Stimulated activated CD4-positive, alpha-beta T cell treated with anti-CD3 and anti-CD28 coated beads, TNF-alpha, amount 100 ng/mL, for 48 hours (primary cell): ENCODE measurements at regions not wholly inside any gene's neighbourhood (a gene's known extent, or its start where the extent isn't known, plus 50 kb on each side); places are given as distances from the start of the nearest gene placed in this dataset.

Experiments used
- DNase-seq, 3 donors: peaks; one replicate each; pipeline ENCODE4 v3.0.0-alpha.2; 2020; ENCODE audit warnings: low read depth in 3 of 3

- DNase-seq, result no peak
Measured at GRCh38 chr1:58003059-58003458, 543.5 kb downstream of the OMA1 start.

GRCh38 chr1:58000821-58001220 is 545.7 kb downstream of the OMA1 start:
- no peak for DNase-seq

DNA sequence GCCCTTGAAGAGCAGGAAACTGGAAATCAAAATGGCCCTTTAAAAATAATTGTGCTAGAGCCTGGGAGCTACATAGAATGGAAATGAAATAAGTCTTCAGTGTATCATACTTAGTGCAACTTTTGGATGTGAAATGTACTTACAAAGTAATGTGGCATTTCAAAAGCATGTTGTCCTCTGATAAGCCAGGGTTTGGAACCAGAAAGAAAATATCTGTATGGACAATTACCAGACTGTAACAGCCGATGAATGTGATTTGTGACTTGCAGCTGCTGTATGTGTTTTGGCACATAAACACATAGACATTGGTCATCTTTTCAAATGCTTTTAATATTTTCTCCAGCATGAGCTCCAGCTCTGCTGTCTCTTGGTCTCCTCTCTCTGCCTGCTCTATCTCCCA is 546.4 kb downstream of the OMA1 start:
- DNase-seq, result no peak

DNA sequence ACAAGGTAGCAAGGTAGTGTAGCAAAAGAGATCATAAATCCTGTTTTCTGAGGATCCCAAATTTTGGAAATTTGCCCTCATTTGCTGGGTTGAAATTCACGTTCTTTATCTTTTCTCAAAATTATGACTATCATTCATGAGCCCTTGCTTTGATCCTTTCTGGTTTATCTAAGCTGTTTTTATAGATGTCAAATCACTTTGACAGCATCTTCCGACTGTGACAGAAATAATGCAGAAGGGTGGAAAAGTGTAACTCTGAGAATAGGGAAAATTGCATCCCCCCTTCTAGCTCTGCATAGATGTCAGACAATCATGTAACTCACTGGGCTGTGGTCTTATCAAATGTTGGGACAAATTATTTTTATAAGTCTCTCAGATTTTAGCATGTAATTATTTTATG is 550.1 kb downstream of the OMA1 start:
- DNase-seq, result no peak

DNA sequence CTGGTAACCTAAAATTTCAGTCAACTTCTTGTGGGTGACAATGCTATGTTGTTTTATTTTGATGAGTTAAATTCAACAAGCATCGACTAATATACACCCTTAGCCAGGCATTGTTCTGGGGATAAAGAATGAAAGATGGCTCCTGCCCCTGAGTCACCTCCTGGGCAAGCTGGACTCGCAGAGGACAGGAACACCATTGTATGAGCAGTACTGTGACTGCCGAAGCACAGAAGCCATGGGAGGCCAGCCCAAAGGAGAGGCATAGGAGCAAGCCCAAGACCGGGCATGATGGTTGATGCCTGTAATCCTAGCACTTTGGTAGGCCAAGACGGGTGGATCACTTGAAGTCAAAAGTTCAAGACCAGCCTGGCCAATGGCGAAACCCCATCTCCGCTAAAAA is 555.2 kb downstream of the OMA1 start:
- no peak for DNase-seq

DNA sequence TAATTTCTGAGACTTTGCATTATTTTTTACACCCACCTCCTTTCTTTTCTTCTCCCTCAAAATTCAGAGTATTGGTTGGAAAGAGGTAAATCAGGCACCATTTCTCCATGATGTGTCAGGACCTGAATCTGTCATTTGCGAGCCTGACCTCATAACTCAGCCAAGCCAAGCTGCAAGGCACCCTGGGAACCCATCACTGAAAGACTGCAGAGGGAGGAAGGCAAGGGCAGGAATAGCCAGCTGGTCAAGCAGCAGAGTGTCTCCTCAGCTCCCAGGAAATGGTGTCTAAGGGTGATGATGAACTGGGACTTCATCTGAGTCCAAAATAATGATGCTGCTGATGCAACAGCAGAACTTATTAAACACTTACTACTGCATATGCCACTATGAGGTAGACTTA is 556.6 kb downstream of the OMA1 start:
- DNase-seq, result no peak

DNA sequence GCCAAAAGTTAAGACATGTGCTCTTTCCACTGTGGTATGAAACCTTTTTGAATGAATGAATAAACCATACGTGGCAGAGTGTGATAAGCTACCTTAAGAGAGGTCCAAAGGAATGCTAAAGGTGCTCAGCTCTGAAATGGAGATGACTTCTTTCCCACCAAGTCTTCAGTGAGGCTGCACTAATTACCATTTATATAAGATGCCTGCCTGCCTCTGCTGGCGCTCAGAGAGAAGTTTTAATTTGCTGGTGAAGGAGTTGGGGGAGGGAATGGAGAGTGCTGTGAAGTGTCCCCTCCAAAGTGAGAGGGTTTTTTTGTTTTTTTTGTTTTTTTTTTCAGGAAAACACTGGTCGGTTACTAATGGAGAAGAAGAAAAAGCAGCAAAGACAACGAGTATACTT is 559.0 kb downstream of the OMA1 start:
- DNase-seq, result no peak

DNA sequence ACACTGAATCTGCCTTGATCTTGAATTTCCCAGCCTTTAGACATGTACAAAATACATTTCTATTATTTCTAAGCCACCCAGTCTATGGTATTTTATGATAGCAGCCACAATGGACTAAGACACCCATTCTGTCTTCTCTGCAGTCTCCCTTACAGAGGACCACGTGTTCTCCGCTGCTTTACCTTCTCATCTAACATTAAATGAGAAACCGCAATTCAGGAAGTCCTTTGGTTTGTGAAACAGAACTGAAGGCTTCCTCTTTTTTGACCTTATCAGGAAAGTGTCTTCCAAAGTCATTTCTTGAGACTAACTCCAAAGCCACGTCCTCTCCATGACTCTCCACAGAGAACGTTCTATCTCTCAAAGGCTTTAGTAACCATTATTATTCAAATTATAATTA is 560.1 kb downstream of the OMA1 start:
- no peak for DNase-seq

- DNase-seq, result no peak
Measured at GRCh38 chr1:57984277-57984676, 560.4 kb upstream of the DAB1 start.

DNA sequence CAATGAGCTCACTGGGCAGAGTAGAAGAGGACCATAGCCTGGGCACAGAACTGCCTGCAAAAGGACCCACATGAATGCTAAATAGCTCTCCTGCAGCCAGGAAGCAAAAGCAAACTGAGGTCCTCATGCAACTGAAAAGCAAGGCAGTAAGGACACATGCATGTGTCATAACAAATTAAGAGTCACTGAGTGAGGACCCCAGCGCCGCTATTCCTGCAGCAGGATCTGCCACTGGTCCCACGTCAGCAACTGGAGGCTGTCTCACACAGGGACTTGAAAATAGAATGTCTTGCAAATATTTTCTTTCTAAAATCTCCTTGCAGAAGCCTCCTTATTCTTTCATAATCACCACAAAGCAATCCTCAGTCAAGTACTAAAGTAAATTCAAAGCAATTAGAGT is 559.6 kb upstream of the DAB1 start:
- DNase-seq, result no peak

- DNase-seq, result no peak
Measured at GRCh38 chr1:57982852-57983251, 559.0 kb upstream of the DAB1 start.

- DNase-seq, result no peak
Measured at GRCh38 chr1:57976216-57976615, 552.4 kb upstream of the DAB1 start.

DNA sequence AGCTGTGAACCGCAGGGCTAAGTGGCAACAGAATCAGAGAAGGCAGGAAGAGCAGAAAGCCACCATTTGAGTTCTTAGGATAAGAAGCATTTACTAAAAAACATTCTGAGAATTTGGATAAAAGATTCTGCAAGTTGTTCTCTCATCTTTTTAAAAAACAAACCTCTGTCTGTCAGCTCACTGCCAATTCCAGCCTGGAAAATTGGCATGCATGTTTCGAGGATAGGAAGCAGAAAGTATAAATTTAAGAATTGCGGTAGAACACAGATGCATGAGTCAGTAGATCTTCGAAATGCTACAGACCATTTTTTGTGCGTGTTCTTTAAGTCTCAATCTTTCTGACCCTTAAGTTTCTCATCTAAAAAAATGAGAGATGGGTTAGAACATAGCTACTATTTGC is 544.5 kb upstream of the DAB1 start:
- no peak for DNase-seq

- DNase-seq, result no peak
Measured at GRCh38 chr1:57966751-57967406, 543.0 kb upstream of the DAB1 start.

DNA sequence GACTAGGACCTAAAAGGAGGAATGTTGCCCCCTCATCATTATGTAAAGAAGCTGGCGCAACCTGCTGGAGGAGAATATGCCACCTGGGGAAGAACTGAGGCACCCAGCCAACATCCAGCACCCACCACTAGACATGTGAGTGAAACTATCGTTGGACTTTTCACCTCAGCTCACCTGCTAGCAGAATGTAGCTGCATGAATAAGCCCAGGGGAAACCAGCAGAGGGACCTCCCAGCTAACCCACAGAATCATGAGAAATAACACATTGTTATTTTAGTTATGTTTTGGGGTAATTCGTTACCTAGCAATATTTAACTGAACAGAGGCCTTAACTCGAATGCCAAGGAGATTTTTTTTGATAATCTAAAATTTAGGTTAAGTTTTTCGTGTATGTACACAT is 542.5 kb upstream of the DAB1 start:
- DNase-seq, result no peak

GRCh38 chr1:57963581-57963980 is 539.7 kb upstream of the DAB1 start:
- no peak for DNase-seq

DNA sequence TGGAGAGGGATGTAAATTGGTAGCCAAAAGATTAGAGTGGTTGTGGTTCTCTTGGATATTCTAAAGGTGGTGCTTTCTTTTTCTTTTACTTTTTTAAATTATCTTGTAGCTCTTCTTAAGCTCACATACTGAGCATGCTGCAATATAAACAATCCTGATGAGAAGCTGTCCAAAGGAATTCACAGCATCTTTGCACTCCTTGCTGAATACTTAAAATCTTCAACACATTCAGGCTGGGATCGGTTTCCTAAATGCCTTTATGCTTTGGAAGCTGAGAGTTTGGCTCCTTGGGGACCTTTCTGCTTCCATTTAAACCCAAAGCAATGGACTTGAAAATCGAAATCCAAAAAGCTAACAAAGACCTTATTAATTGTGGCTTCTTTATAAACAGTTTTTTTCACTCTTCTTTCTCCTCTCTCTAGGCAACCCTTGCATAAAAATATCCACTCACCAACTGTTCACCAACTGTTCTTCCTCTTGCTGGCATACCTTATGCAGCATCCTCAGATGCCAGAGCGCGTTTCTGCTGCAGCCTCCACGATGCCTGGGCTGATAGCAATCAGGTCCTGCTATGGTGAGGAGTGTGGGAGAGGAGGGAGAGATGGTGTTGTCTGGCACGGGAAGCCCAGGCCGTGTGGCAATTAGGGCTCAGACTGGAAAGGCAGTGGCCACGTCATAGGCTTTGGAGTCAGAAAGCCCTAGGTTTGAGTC is 535.8 kb upstream of the DAB1 start:
- DNase-seq, result no peak

GRCh38 chr1:57957576-57957975 is 533.7 kb upstream of the DAB1 start:
- DNase-seq, result no peak

DNA sequence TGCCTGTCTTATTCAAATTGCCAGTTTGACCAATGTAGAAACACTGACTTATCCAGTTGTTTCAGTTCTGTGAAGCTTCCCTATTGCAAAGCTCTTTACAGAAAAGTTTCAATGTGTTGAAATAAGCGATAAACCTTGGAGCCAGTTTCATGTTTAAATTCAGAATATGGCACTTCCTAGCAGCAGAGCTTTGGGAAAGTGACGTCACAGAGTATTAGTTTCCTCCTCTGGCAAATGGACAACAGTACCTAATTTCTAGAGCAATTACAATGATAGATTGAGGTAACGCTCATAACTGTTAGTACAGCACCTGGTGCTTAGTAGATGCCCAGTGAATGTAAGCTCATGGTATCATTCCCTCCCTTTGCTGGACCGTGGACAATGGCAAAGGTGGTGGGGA is 527.5 kb upstream of the DAB1 start:
- DNase-seq, result no peak

- DNase-seq, result no peak
Measured at GRCh38 chr1:57949168-57949567, 525.3 kb upstream of the DAB1 start.

GRCh38 chr1:57947471-57947870 is 523.6 kb upstream of the DAB1 start:
- DNase-seq, result no peak

GRCh38 chr1:57945045-57945444 is 521.2 kb upstream of the DAB1 start:
- DNase-seq, result no peak

- no peak for DNase-seq
Measured at GRCh38 chr1:57943365-57943764, 519.5 kb upstream of the DAB1 start.

DNA sequence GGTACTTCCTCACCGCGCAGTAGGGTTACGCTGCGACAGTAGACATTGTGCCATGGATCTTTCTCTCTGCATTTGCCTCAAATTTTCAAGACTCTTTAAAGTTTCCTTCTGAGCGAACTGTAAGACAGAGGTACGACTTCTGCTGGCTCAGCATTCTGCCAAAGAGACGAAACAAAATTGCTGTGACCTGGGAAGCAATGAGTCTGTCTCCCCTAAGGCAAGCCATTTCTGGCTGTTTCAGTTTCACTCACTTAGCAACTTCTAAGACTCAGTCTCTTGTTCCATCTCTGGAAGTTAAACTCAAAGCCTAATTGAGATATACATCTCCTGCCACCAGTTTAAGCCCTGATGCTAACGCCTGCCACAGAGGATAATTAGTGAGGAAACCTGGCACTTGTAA is 510.9 kb upstream of the DAB1 start:
- no peak for DNase-seq
